GM18861 (cell line): ENCODE measurements at regions not wholly inside any gene's neighbourhood (a gene's known extent, or its start where the extent isn't known, plus 50 kb on each side); places are given as distances from the start of the nearest gene placed in this dataset.
"Not testable (repeated sequence)": the region's sequence is repeated elsewhere in the genome, so short reads cannot be mapped to it uniquely, and the experiment has no call there.

Source experiments
- ATAC-seq: cut with Tn5 transposase; IDR thresholded peaks from one replicate; pipeline ENCODE4 v1.9.1; 2021; ENCODE audit not compliant: unreplicated experiment

GRCh38 chr20:57092900-57093530, 173.4 kb downstream of the BMP7 start:
- no peak for ATAC-seq

- ATAC-seq = no peak
Measured at GRCh38 chr20:57093766-57094165, 172.7 kb downstream of the BMP7 start.

- ATAC-seq = no peak
Measured at GRCh38 chr20:57094252-57094891, 172.1 kb downstream of the BMP7 start.

GRCh38 chr20:57094991-57095390, 171.4 kb downstream of the BMP7 start:
- ATAC-seq = no peak

- ATAC-seq = no peak
Measured at GRCh38 chr20:57095426-57095825, 171.0 kb downstream of the BMP7 start.

GRCh38 chr20:57097245-57097915, 169.1 kb downstream of the BMP7 start:
- ATAC-seq = no peak

GRCh38 chr20:57102160-57102559, 164.3 kb downstream of the BMP7 start:
- ATAC-seq = no peak

GRCh38 chr20:57102566-57102965, 163.9 kb downstream of the BMP7 start:
- no peak for ATAC-seq

- no peak for ATAC-seq
Measured at GRCh38 chr20:57103146-57103800, 163.2 kb downstream of the BMP7 start.

GRCh38 chr20:57104113-57104512, 162.3 kb downstream of the BMP7 start:
- ATAC-seq = no peak

GRCh38 chr20:57104651-57105204, 161.7 kb downstream of the BMP7 start:
- ATAC-seq = no peak

- ATAC-seq = no peak
Measured at GRCh38 chr20:57106030-57106682, 160.3 kb downstream of the BMP7 start.

- no peak for ATAC-seq
Measured at GRCh38 chr20:57106692-57107091, 159.7 kb downstream of the BMP7 start.

GRCh38 chr20:57107208-57107607, 159.2 kb downstream of the BMP7 start:
- ATAC-seq = no peak

- ATAC-seq = no peak
Measured at GRCh38 chr20:57108218-57108617, 158.2 kb downstream of the BMP7 start.

GRCh38 chr20:57108742-57109570, 157.5 kb downstream of the BMP7 start:
- ATAC-seq = no peak

- ATAC-seq = no peak
Measured at GRCh38 chr20:57109571-57109953, 156.9 kb downstream of the BMP7 start.

- not testable (repeated sequence) for ATAC-seq
Measured at GRCh38 chr20:57110121-57111027, 156.1 kb downstream of the BMP7 start.

- ATAC-seq = no peak
Measured at GRCh38 chr20:57111028-57111373, 155.4 kb downstream of the BMP7 start.
